ENCODE measurements at regions not wholly inside any gene's neighbourhood (a gene's known extent, or its start where the extent isn't known, plus 50 kb on each side); places are given as distances from the start of the nearest gene placed in this dataset.
"Not testable (repeated sequence)": the region's sequence is repeated elsewhere in the genome, so short reads cannot be mapped to it uniquely, and the experiment has no call there.

GRCh38 chr13:108074429-108074828 lies 140.9 kb downstream of the LIG4 start:
- not testable (repeated sequence) for DNase-seq

DNA sequence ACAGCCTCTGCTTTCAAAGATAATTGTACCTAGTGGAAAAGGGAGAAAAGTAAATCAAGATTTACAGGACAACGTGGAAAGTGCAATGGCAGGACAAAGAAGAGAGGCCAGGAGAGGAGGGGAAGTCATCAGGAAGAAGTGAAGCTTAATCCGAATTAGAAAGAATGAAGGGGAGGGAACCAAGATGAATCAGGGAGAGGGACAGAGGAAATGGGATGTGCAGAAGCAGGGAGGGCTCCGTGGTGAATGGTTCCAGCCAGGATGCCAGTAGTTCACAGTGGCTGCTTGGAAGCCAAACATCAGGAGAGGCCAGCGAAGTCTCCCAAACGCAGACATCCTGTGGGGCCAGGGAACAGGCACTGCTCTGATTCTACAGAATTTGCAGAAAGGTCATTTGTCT lies 144.4 kb downstream of the LIG4 start:
- DNase-seq = no peak

GRCh38 chr13:108070491-108070890 lies 144.8 kb downstream of the LIG4 start:
- DNase-seq = no peak

- no peak for DNase-seq
Measured at GRCh38 chr13:108069521-108070210, 145.7 kb downstream of the LIG4 start.

DNA sequence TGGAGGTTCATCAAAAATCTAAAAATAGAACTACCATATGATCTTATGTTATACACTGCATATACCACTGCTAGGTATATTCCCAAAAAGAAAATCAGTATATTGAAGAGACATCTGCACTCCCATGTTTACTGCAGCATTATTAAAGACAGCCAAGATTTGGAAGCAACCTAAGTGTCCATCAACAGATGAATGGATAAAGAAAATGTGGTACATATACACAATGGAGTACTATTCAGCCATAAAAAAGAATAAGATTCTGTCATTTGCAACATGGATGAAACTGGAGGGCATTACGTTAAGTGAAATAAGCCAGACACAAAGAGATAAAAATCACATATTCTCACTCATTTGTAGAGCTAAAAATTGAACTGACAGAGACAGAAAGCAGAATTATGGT lies 151.0 kb downstream of the LIG4 start:
- DNase-seq = not testable (repeated sequence)

DNA sequence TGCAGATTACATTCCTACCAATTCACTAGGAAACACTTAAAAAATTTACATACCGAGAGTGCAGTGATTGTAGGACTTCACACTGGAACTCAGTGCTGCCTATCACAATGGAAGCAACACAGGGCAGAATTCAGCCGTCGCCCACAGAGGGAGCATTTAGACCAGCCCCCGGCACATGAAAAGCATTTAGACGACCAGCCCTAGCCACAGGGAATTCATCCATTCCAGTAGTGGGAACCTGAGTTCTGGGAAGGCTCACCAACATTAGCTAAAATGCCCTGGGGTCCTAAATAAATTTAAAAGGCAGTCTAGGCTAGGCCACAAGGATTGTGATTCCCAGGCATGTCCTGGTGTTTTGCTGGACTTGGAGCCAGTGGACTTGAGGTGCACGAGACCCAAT lies 155.2 kb downstream of the LIG4 start:
- DNase-seq = no peak

DNA sequence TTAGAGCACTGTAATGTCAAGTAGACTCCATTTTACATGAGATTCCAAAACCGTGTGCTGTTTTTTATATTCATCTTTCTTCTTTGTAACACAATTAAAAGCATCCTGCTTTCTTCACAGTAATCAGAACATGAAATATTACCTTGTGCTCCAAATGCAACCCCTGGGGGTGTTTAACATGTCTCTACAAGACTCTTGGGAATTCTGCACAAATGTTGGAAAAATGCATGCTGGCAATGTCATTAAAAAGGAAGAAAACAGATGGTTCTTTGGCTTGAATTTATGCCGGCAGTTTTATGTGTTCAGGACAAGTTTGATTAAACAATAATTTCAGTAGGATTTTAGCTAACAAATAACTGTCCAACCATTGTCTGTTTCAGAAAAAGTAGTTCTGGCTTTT lies 159.1 kb downstream of the LIG4 start:
- DNase-seq = no peak

DNA sequence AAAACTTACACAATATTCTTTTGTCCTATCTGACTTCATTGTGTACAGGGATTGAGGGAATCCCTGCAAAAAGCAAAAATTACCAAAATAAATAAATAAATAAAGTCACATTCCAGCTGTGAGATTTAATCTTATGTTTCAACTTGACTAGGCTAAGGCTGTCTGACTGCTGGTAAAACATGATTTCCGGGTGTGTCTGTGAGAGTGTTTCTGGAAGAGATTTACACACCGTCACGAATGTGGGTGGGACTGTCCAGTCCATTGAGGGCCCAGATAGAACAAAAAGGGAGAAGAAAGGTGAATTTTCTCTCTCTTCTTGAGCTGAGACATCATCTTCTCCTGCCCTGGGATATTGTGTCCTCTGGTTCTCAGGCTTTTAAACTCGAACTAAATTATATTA lies 166.1 kb downstream of the LIG4 start:
- DNase-seq = no peak

DNA sequence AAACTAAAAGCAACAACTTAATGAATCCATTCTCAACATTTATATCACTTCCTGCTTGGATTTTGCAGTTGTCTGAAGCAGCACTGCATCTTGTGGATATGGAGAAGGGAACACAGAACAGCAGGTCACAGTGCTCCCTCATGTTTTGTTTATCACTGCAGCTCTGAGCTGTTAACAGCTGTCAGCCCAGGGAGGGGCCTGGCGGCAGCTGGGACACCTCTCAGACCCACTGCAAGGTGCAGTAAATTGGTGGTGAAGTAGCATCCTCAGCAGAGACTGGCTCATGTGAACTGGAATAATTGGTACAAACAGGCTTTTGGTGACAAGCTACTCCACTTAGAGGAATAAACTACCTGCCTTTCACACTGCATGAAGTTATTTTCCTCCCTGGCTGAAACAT lies 170.4 kb downstream of the LIG4 start:
- peak; percentile 61 for DNase-seq

GRCh38 chr13:108042866-108043265 lies 172.5 kb downstream of the LIG4 start:
- DNase-seq = not testable (repeated sequence)

DNA sequence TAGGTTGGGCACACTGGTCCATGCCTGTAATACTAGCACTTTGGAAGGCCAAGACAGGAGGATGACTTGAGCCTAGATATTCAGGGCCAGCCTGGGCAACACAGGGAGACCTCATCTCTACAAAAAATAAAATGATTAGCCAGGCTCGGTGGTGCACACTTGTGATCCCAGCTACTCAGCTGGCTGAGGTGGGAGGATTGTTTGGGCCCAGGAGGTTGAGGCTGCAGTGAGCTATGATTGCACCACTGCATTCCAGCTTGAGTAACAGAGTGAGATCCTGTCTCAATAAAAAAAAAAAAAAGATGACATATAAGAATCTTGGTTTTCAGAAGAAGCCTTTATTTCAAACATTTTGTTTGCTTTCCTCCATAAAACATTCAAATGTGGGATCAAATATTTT lies 178.0 kb downstream of the LIG4 start:
- DNase-seq = no peak

DNA sequence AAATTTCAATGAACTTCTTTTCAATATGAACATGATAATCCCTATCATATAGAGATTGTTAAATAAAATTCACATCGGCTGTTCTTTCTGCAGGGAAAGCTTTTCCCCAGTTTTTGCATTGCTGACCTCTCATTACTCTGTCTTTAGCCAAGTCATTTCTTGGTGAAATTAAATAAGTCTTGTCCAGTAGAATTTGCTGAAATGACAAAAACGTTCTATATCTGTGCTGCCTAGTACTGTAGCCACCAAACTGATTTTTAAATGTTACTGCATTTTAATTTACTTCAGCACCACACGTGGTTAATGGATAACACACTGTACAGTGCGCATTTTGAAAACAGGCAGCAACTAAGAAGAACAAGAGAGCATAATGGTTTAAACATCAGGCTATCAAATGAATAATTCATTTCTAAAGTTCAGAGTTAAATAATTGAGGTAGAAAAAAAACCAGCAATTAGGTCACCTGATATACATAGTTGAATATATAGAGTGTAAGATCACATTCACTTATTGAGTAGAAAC lies 178.9 kb downstream of the LIG4 start:
- no peak for DNase-seq

GRCh38 chr13:108034909-108035410 lies 180.4 kb downstream of the LIG4 start:
- DNase-seq = no peak

DNA sequence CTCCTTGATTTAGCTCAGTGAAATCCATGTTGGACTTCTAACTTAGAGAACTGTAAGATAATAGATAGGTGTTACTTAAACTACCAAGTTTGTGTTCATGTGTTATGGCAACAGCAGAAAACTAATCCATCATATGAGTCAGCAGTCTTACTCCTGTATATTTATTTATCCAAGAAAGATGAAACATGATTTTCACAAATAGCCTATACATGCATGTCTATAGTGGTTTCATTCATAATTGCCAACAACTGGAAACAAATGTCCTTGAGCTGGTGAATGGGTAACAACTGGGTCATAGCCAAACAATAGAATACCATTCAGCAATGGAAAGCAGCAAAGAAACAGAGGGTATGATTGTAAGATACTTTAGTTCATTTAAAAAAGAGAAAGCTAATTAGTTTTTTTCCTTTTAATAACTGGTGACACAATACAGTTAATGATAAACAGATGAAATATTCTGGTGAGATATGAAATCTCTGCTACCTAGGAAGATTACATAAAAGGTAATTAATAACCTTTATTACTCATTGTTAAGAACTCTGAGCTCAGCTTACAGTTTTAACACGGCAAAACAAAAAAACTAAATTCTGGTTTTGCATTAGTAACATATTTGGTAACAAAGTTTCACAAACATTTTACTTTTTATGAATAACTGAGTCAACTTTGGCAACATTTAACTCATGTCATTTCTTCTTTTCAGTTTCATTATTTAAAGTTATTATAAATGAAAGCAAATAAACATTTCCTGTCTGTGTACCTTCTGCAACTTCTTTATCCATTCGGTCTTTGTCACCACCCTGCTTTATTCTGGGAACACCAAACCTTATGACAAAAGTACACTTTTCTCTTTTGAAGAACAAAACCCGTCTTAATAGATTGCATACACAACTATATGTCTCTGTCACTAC lies 181.3 kb downstream of the LIG4 start:
- DNase-seq = no peak

DNA sequence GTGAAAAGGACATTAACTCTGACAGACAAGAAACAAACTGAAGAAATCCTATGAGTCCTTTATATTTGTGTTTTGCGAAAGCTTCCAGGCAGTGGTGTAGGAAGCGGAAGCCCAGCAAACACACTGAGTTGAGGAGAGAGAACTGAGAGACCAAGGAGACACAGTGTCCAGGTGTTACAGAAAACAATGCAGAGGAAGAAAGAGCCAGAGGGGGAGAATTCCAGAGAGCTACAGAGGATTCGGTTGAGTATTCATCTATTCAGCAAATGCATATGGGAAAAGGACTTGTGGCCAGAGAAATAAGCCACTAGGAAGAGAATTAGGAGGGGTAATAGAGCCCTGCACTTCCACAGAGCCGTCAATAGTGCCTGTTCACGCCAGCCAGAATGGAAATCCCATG lies 183.5 kb downstream of the LIG4 start:
- DNase-seq = no peak

- no peak for DNase-seq
Measured at GRCh38 chr13:108030769-108031168, 184.6 kb downstream of the LIG4 start.

DNA sequence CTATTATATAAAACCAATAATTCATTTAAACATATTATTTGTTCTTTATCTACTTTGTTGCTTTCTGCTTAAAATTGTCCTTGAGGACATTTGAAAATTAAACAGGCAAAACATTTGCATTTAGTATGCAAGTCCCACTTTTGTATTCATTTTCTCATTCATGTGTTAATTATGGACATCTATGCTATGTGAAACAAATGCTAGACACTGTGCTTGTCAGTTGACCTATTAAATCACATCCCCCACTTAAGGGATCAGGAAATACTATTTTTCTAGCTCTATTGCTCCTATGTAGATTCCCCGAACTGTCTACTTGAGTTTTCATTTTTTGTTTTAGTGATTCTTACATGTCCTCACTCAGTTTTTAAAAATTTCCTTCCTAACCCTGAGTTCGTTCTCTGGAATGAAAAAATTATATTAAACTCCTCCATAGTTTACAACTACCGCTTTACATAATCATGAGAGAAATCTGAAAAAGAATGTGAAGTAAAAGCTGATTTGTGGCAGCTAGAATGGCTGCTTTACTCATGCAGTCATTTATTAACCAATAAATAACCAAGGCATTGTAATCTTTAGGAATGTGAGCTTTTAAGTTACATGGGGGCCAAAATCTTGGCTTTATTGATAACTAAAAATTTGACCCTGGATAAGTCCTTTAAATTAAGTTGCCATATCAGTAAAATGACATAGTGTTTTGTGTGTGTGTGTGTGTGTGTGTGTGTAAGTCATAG lies 188.5 kb downstream of the LIG4 start:
- no peak for DNase-seq

GRCh38 chr13:108020027-108020426 lies 195.3 kb downstream of the LIG4 start:
- no peak for DNase-seq

DNA sequence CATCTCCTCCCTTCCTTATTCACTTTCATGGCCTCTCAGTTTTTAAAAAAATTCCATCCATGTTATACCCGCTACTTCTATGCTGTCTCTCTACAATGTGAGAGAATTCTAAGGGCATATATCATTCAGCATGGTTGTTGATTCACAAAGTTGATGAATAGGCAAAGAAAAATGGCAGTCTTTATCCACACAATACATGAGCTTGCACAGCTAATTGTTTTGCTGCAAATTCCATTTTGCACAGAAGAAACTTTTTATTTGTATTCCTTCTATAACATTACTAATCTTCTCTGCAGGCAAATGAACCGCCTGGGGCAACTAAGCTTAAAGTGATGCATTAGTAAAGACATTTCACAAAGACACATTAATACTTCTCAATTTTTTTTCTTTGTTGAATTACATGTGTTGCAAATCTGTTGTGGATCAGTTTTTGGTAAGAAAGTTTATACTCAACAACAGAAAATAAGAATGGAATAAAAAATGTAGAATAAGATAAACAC lies 196.9 kb downstream of the LIG4 start:
- DNase-seq = no peak

GRCh38 chr13:108006619-108007018 lies 208.7 kb downstream of the LIG4 start:
- DNase-seq = no peak

GRCh38 chr13:108005231-108005630 lies 210.1 kb downstream of the LIG4 start:
- no peak for DNase-seq

GRCh38 chr13:108003626-108004025 lies 211.7 kb downstream of the LIG4 start:
- peak; percentile 68 for DNase-seq

- no peak for DNase-seq
Measured at GRCh38 chr13:108000998-108001397, 214.3 kb downstream of the LIG4 start.
